Mesenchymal stem cell (in vitro differentiated cells and primary cell): ENCODE measurements at regions not wholly inside any gene's neighbourhood (a gene's known extent, or its start where the extent isn't known, plus 50 kb on each side); places are given as distances from the start of the nearest gene placed in this dataset.
A peak's percentile ranks its signal among the peaks of the same experiment; 100 is the strongest.

Experiments
- DNase-seq: peaks from one replicate; pipeline ENCODE4 v3.0.0-alpha.2; 2013
- H2AFZ ChIP-seq: one replicate; pipeline ENCODE4 v1.6.1; 2013; ENCODE audit warnings: low read depth, mild to moderate bottlenecking, control low read depth, inconsistent platforms, low read length, moderate library complexity
- H2AK5ac ChIP-seq: 2 replicates; pipeline ENCODE4 v1.6.1; 2013; ENCODE audit warnings: low read length, moderate library complexity, mild to moderate bottlenecking, inconsistent platforms; ENCODE audit not compliant: severe bottlenecking
- H2BK120ac ChIP-seq: one replicate; pipeline ENCODE4 v1.6.1; 2013; ENCODE audit warnings: low read depth, mild to moderate bottlenecking, inconsistent platforms, low read length, moderate library complexity
- H2BK12ac ChIP-seq, 2 experiments: one replicate each; pipeline ENCODE4 v1.6.1; 2013; ENCODE audit warnings: inconsistent platforms in 2 of 2, low read length in 2 of 2, mild to moderate bottlenecking in 2 of 2, moderate library complexity in 2 of 2, control low read depth in 1 of 2
- H2BK15ac ChIP-seq: one replicate; pipeline ENCODE4 v1.6.1; 2013; ENCODE audit warnings: mild to moderate bottlenecking, low read depth, inconsistent platforms; ENCODE audit not compliant: poor library complexity, severe bottlenecking
- H2BK5ac ChIP-seq: 2 replicates; pipeline ENCODE4 v1.6.1; 2013; ENCODE audit warnings: low read depth, mild to moderate bottlenecking, low read length, control low read depth, inconsistent platforms; ENCODE audit not compliant: poor library complexity, severe bottlenecking
- H3K14ac ChIP-seq, 2 experiments: one replicate each; pipeline ENCODE4 v1.6.1; 2013; ENCODE audit warnings: inconsistent platforms in 2 of 2, low read length in 2 of 2, control low read depth in 1 of 2, mild to moderate bottlenecking in 1 of 2, moderate library complexity in 1 of 2
- H3K18ac ChIP-seq, 2 experiments: one replicate each; pipeline ENCODE4 v1.6.1; 2013; ENCODE audit warnings: inconsistent platforms in 2 of 2, low read length in 2 of 2, control low read depth in 1 of 2, low read depth in 1 of 2, mild to moderate bottlenecking in 1 of 2
- H3K23ac ChIP-seq, 2 experiments: one replicate each; pipeline ENCODE4 v1.6.1; 2013; ENCODE audit warnings: inconsistent platforms in 2 of 2, low read length in 2 of 2, mild to moderate bottlenecking in 2 of 2, moderate library complexity in 2 of 2, control low read depth in 1 of 2
- H3K27ac ChIP-seq: 2 replicates; pipeline ENCODE4 v1.5.1; 2013; ENCODE audit warnings: mild to moderate bottlenecking, moderate library complexity, low read length, control low read depth, inconsistent platforms; ENCODE audit not compliant: poor library complexity, severe bottlenecking
- H3K27me3 ChIP-seq, 2 experiments: 2 replicates each; pipeline versions ENCODE4 v1.6.1 to v1.7.0; 2013; ENCODE audit warnings: low read length in 2 of 2, mild to moderate bottlenecking in 2 of 2, moderate library complexity in 2 of 2, control low read depth in 1 of 2, inconsistent platforms in 1 of 2; ENCODE audit not compliant: control insufficient read depth in 1 of 2, insufficient read depth in 1 of 2
- H3K36me3 ChIP-seq, 2 experiments: 2 replicates each; pipeline versions ENCODE4 v1.6.1 to v1.7.0; 2013; ENCODE audit warnings: low read length in 2 of 2, control low read depth in 1 of 2, inconsistent platforms in 1 of 2, low read depth in 1 of 2, mild to moderate bottlenecking in 1 of 2; ENCODE audit not compliant: insufficient read depth in 2 of 2, control insufficient read depth in 1 of 2
- H3K4ac ChIP-seq, 2 experiments: one replicate each; pipeline ENCODE4 v1.6.1; 2013; ENCODE audit warnings: inconsistent platforms in 2 of 2, low read length in 2 of 2, mild to moderate bottlenecking in 2 of 2, moderate library complexity in 2 of 2, control low read depth in 1 of 2, low read depth in 1 of 2
- H3K4me1 ChIP-seq: 2 replicates; pipeline ENCODE4 v1.6.1; 2013; ENCODE audit warnings: low read depth, low read length, control low read depth; ENCODE audit not compliant: control insufficient read depth, insufficient read depth
- H3K4me2 ChIP-seq: 2 replicates; pipeline ENCODE4 v1.6.1; 2013; ENCODE audit warnings: low read length, mild to moderate bottlenecking, inconsistent platforms; ENCODE audit not compliant: poor library complexity, severe bottlenecking
- H3K4me3 ChIP-seq, 2 experiments: 2 replicates each; pipeline versions ENCODE4 v1.5.1 to v1.7.0; 2013; ENCODE audit warnings: low read length in 2 of 2, mild to moderate bottlenecking in 2 of 2, control low read depth in 1 of 2, low read depth in 1 of 2; ENCODE audit not compliant: insufficient read depth in 1 of 2
- H3K79me1 ChIP-seq: replicated peaks from 2 replicates; pipeline ENCODE4 v1.6.1; 2013; ENCODE audit warnings: mild to moderate bottlenecking, control low read depth, low read length, inconsistent platforms; ENCODE audit not compliant: poor library complexity, severe bottlenecking
- H3K9ac ChIP-seq: 2 replicates; pipeline ENCODE4 v1.7.0; 2013; ENCODE audit warnings: mild to moderate bottlenecking, low read length, moderate library complexity
- H3K9me3 ChIP-seq: 2 replicates; pipeline ENCODE4 v1.7.0; 2013; ENCODE audit warnings: mild to moderate bottlenecking, low read length; ENCODE audit not compliant: control insufficient read depth
- H4K8ac ChIP-seq: one replicate; pipeline ENCODE4 v1.6.1; 2013; ENCODE audit warnings: inconsistent platforms, mild to moderate bottlenecking, low read length, moderate library complexity
- H4K91ac ChIP-seq: one replicate; pipeline ENCODE4 v1.6.1; 2013; ENCODE audit warnings: mild to moderate bottlenecking, low read length, inconsistent platforms
- WGBS: methylation state at CpG from one replicate; pipeline ENCODE4 v1.1.7; 2013; ENCODE audit warnings: mixed read lengths; 5-methylcytosine and 5-hydroxymethylcytosine counted together

DNA sequence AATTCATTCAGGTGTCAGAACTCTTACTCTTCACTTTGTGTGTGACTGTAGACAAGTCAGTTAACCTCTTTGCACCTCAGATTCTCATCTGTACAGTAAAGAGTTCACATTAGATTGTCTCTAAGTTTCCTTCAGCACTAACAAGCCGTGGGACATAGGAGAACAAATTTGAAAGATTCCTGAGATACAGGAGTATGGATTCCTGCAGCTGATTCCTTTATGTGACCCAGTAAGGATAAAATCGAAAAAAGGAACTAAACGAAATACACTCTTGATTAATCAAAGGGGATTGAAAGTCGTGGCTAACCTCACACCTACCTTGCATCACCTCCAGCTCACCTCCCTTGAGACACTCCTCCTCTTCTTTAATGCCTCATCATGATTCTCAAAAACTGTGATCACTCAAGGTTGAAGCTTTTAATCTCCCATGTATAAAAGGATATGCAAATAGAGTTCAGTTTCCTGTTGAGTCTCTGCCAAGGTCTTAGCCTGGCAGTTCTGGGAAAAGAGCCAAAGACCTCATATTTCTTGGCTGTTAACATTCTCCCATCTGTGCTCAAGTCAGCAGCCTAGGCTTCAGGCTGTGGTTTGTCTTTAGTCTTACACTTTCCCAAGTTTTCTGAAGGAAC lies 156.6 kb downstream of the DAD1 start:
- Histone ChIP-seq H3K79me1 (no peaks in the 10 kb centered on the region), H3K4me3 (no peak overlapping the region), H3K27ac (peak overlapping the region; percentile 56), H4K91ac (no peak overlapping the region), H3K14ac (no peak overlapping the region), H2BK5ac (no peak overlapping the region), H3K4me2 (no peak overlapping the region), H3K36me3 (no peaks in the 10 kb centered on the region), H2AK5ac (no peak overlapping the region), H3K23ac (no peak overlapping the region), H2BK12ac (no peak overlapping the region), H4K8ac (no peak overlapping the region), H3K9me3 (no peaks in the 10 kb centered on the region), H3K18ac (peak overlapping the region in 1 of 2 experiments; percentile 19), H2BK15ac (no peak overlapping the region), H2AFZ (no peak overlapping the region), H3K4ac (no peak overlapping the region), H3K9ac (no peak overlapping the region), H2BK120ac (no peak overlapping the region), H3K27me3 (peaks cover 0 to 20% of the 10 kb centered on the region in 2 experiments), H3K4me1 (peaks cover 5% of the 10 kb centered on the region)
- 62% methylated on average over 4 of the region's 4 CpGs for WGBS
- DNase-seq = peak; percentile 93

- WGBS = 92% methylated on average over 6 of the region's 7 CpGs
- H3K9ac ChIP-seq = no peak overlapping the region
- H2BK12ac ChIP-seq = peak overlapping the region; percentile 94 to 95
- H3K9me3 ChIP-seq = no peaks in the 10 kb centered on the region
- no peak overlapping the region for H3K23ac ChIP-seq
- no peak for DNase-seq
- peak overlapping the region in 1 of 2 experiments; percentile 13 for H3K14ac ChIP-seq
- no peak overlapping the region for H2AFZ ChIP-seq
- H2AK5ac ChIP-seq = peak overlapping the region; percentile 18
- H3K27me3 ChIP-seq = peaks cover 0 to 40% of the 10 kb centered on the region in 2 experiments
- peak overlapping the region; percentile 87 for H4K91ac ChIP-seq
- H3K79me1 ChIP-seq = no peaks in the 10 kb centered on the region
- H4K8ac ChIP-seq = peak overlapping the region; percentile 10
- H3K18ac ChIP-seq = peak overlapping the region; percentile 69 to 86
- no peak overlapping the region for H2BK15ac ChIP-seq
- H3K4me1 ChIP-seq = peaks cover 6% of the 10 kb centered on the region
- H3K4me2 ChIP-seq = no peak overlapping the region
- H3K4ac ChIP-seq = peak overlapping the region in 1 of 2 experiments; percentile 35
- H2BK5ac ChIP-seq = no peak overlapping the region
- no peaks in the 10 kb centered on the region for H3K36me3 ChIP-seq
- H2BK120ac ChIP-seq = peak overlapping the region; percentile 29
- no peak overlapping the region for H3K27ac ChIP-seq
- H3K4me3 ChIP-seq = no peak overlapping the region
These were observed 159.3 kb downstream of the DAD1 start for GRCh38 chr14:22429546-22430294.

- no peaks in the 10 kb centered on the region for H3K79me1 ChIP-seq
- H2BK5ac ChIP-seq = no peak overlapping the region
- H2AK5ac ChIP-seq = no peak overlapping the region
- no peak overlapping the region for H2AFZ ChIP-seq
- no peak overlapping the region for H3K4me3 ChIP-seq
- peak overlapping the region; percentile 5 for H4K8ac ChIP-seq
- no peak overlapping the region for H2BK15ac ChIP-seq
- no peak overlapping the region for H4K91ac ChIP-seq
- H3K14ac ChIP-seq = no peak overlapping the region
- peak; percentile 63 for DNase-seq
- H3K9me3 ChIP-seq = no peaks in the 10 kb centered on the region
- no peak overlapping the region for H3K9ac ChIP-seq
- H3K36me3 ChIP-seq = no peaks in the 10 kb centered on the region
- no peak overlapping the region for H3K27ac ChIP-seq
- WGBS = 72% methylated on average over 6 of the region's 7 CpGs
- no peak overlapping the region for H3K4me2 ChIP-seq
- peak overlapping the region in 1 of 2 experiments; percentile 23 for H2BK12ac ChIP-seq
- peak overlapping the region in 1 of 2 experiments; percentile 32 for H3K4ac ChIP-seq
- H3K27me3 ChIP-seq = peaks cover 0 to 39% of the 10 kb centered on the region in 2 experiments
- peak overlapping the region; percentile 62 for H2BK120ac ChIP-seq
- H3K23ac ChIP-seq = no peak overlapping the region
- peaks cover 6% of the 10 kb centered on the region for H3K4me1 ChIP-seq
- H3K18ac ChIP-seq = peak overlapping the region; percentile 23 to 86
These were observed 160.2 kb downstream of the DAD1 start for GRCh38 chr14:22428700-22429291.

GRCh38 chr14:22427771-22428231 lies 161.2 kb downstream of the DAD1 start:
- WGBS = 8% methylated on average over 9 of the region's 9 CpGs
- Histone ChIP-seq H3K4me1 (peaks cover 6% of the 10 kb centered on the region), H3K9ac (peak overlapping the region; percentile 42), H2BK12ac (peak overlapping the region; percentile 49 to 75), H2BK5ac (peak overlapping the region; percentile 32), H3K4me2 (peak overlapping the region; percentile 45), H2AFZ (no peak overlapping the region), H3K79me1 (no peaks in the 10 kb centered on the region), H2AK5ac (no peak overlapping the region), H2BK15ac (no peak overlapping the region), H4K91ac (no peak overlapping the region), H3K36me3 (no peaks in the 10 kb centered on the region), H3K27ac (peak overlapping the region; percentile 3), H3K18ac (peak overlapping the region; percentile 73 to 89), H3K27me3 (peaks cover 0 to 44% of the 10 kb centered on the region in 2 experiments), H3K4ac (peak overlapping the region in 1 of 2 experiments; percentile 60), H3K14ac (no peak overlapping the region), H3K23ac (no peak overlapping the region), H3K4me3 (peak overlapping the region in 1 of 2 experiments; percentile 39), H4K8ac (no peak overlapping the region), H2BK120ac (no peak overlapping the region), H3K9me3 (no peaks in the 10 kb centered on the region)
- DNase-seq = peak; percentile 93
